Epithelial cell of proximal tubule (primary cell): ENCODE measurements at regions not wholly inside any gene's neighbourhood (a gene's known extent, or its start where the extent isn't known, plus 50 kb on each side); places are given as distances from the start of the nearest gene placed in this dataset.

Experiments used
- DNase-seq: peaks from one replicate; pipeline ENCODE4 v3.0.0-alpha.2; 2011; ENCODE audit warnings: low read depth
- H3K4me3 ChIP-seq: 2 replicates; pipeline ENCODE4 v1.5.1; 2011; ENCODE audit warnings: low read depth, mild to moderate bottlenecking, low read length
- CTCF ChIP-seq: conservative IDR thresholded peaks from 2 replicates; pipeline ENCODE4 v1.5.1; 2012; ENCODE audit warnings: low read depth, mild to moderate bottlenecking, low read length

- no peak for DNase-seq
- H3K4me3 ChIP-seq, result no peak overlapping the region
- no peak for TF ChIP-seq CTCF
Observed at GRCh38 chr9:80964914-80965313, 724.4 kb downstream of the TLE1 start.

GRCh38 chr9:80964374-80964773, 725.0 kb downstream of the TLE1 start:
- no peak for TF ChIP-seq CTCF
- DNase-seq, result no peak
- H3K4me3 ChIP-seq, result no peak overlapping the region

GRCh38 chr9:80957801-80958200, 731.5 kb downstream of the TLE1 start:
- no peak for DNase-seq
- TF ChIP-seq CTCF, result no peak
- H3K4me3 ChIP-seq, result no peak overlapping the region

- no peak for TF ChIP-seq CTCF
- H3K4me3 ChIP-seq, result no peak overlapping the region
- DNase-seq, result no peak
Observed at GRCh38 chr9:80954521-80954920, 734.8 kb downstream of the TLE1 start.

- DNase-seq, result no peak
- TF ChIP-seq CTCF, result no peak
Observed at GRCh38 chr9:80952363-80952922, 736.9 kb downstream of the TLE1 start.

GRCh38 chr9:80951675-80952074, 737.7 kb downstream of the TLE1 start:
- DNase-seq, result no peak
- H3K4me3 ChIP-seq, result no peak overlapping the region
- TF ChIP-seq CTCF, result no peak

More at GRCh38 chr9:80952363-80952922, 736.9 kb downstream of the TLE1 start:
- H3K4me3 ChIP-seq, result no peak overlapping the region

GRCh38 chr9:80948876-80949275, 740.5 kb downstream of the TLE1 start:
- no peak overlapping the region for H3K4me3 ChIP-seq
- DNase-seq, result no peak
- TF ChIP-seq CTCF, result no peak
